Esophagus squamous epithelium (tissue), 5 donors: ENCODE measurements at regions not wholly inside any gene's neighbourhood (a gene's known extent, or its start where the extent isn't known, plus 50 kb on each side); places are given as distances from the start of the nearest gene placed in this dataset.
"Not testable (repeated sequence)": the region's sequence is repeated elsewhere in the genome, so short reads cannot be mapped to it uniquely, and the experiment has no call there.

Experiments
- DNase-seq: peaks from one replicate; lab custom pipeline; 2025; lab: John Stamatoyannopoulos, UW
- H3K27ac ChIP-seq, 4 donors: fragments of 200-600 bp; sonication (generic); one replicate each; pipeline ENCODE4 v1.5.1; 2016 to 2019; ENCODE audit warnings: mild to moderate bottlenecking in 1 of 4
- H3K27me3 ChIP-seq, 4 donors: fragments of 200-600 bp; sonication (generic); 1 replicate in 3 of 4; 2 replicates in 1 of 4; pipeline versions ENCODE4 v1.5.1 to v1.6.0; 2017 to 2021; ENCODE audit warnings: antibody characterized with exemption in 1 of 4
- H3K36me3 ChIP-seq, 3 donors: fragments of 200-600 bp; sonication (generic); one replicate each; pipeline ENCODE4 v1.5.1; 2016 to 2019
- H3K4me1 ChIP-seq, 3 donors: fragments of 200-600 bp; sonication (generic); one replicate each; pipeline ENCODE4 v1.5.1; 2017 to 2019
- H3K4me3 ChIP-seq, 4 donors: fragments of 200-600 bp; sonication (generic); 1 replicate in 3 of 4; 2 replicates in 1 of 4; pipeline ENCODE4 v1.5.1; 2016 to 2019; ENCODE audit warnings: mild to moderate bottlenecking in 2 of 4, moderate library complexity in 1 of 4
- H3K9me3 ChIP-seq, 3 donors: fragments of 200-600 bp; sonication (generic); one replicate each; pipeline ENCODE4 v1.5.1; 2016 to 2019
- CTCF ChIP-seq, 6 experiments: fragments of 450-650 bp in 4 of 6; fragments of 200-600 bp in 2 of 6; sonication (generic) in 2 of 6; IDR thresholded peaks; one replicate each; pipeline ENCODE4 v1.5.1; 2016 to 2019; ENCODE audit warnings: antibody characterized with exemption in 6 of 6, mild to moderate bottlenecking in 4 of 6, moderate library complexity in 4 of 6
- POLR2A ChIP-seq, 4 donors: fragments of 450-650 bp; IDR thresholded peaks; one replicate each; pipeline ENCODE4 v1.6.1; 2017; ENCODE audit warnings: antibody characterized with exemption in 4 of 4, mild to moderate bottlenecking in 4 of 4, moderate library complexity in 3 of 4
- WGBS, 2 donors: methylation state at CpG; one replicate each; pipeline ENCODE4 v1.1.5; 2018; 5-methylcytosine and 5-hydroxymethylcytosine counted together
- intact Hi-C: fragments of 100-400 bp; cut with DNase I; formaldehyde crosslinking; loops from one replicate; pipeline ENCODE4 v1.15.0; 2022
- donor health status: DM: yes; HTN: yes; CAD: no.

- Histone ChIP-seq H3K27ac (no peak overlapping the region), H3K36me3 (no peaks in the 10 kb centered on the region), H3K4me1 (peaks cover 0 to 7% (median 0%) of the 10 kb centered on the region in 3 donors), H3K4me3 (peak overlapping the region in 1 of 4 donors; percentile 40), H3K9me3 (no peaks in the 10 kb centered on the region), H3K27me3 (peaks cover 0 to 6% (median 0%) of the 10 kb centered on the region in 4 donors)
- no peak for DNase-seq
- TF ChIP-seq CTCF (IDR thresholded peaks at IDR 0.05) (no peak), POLR2A (IDR thresholded peaks at IDR 0.05) (no peak)
- intact Hi-C loops, result no loop called here
- WGBS, 2 donors, result 22 to 29% methylated on average over 12 of the region's 12 CpGs
Observed at GRCh38 chr6:163860287-163861081, 446.0 kb downstream of the QKI start.

GRCh38 chr6:163858870-163859269 lies 444.4 kb downstream of the QKI start:
- not testable (repeated sequence) for H3K4me1 ChIP-seq
- 86 to 87% methylated on average over 5 of the region's 5 CpGs for WGBS, 2 donors

GRCh38 chr6:163857421-163857820 lies 442.9 kb downstream of the QKI start:
- Histone ChIP-seq H3K27ac (no peak overlapping the region), H3K4me3 (no peak overlapping the region), H3K4me1 (peaks cover 0 to 7% (median 0%) of the 10 kb centered on the region in 3 donors), H3K9me3 (peaks cover 0 to 3% (median 0%) of the 10 kb centered on the region in 3 donors), H3K27me3 (peaks cover 0 to 6% (median 0%) of the 10 kb centered on the region in 4 donors), H3K36me3 (no peaks in the 10 kb centered on the region)
- WGBS, 2 donors, result 79% methylated on average over 2 of the region's 2 CpGs
- DNase-seq, result no peak
- TF ChIP-seq POLR2A (IDR thresholded peaks at IDR 0.05) (no peak), CTCF (IDR thresholded peaks at IDR 0.05) (no peak)
- intact Hi-C loops, result no loop called here

More at GRCh38 chr6:163858870-163859269, 444.4 kb downstream of the QKI start:
- H3K9me3 ChIP-seq, H3K36me3 ChIP-seq, H3K27ac ChIP-seq, intact Hi-C loops, H3K27me3 ChIP-seq, H3K4me3 ChIP-seq, DNase-seq: not testable (repeated sequence)

- Histone ChIP-seq H3K4me3 (no peak overlapping the region), H3K27ac (no peak overlapping the region), H3K27me3 (no peaks in the 10 kb centered on the region), H3K36me3 (no peaks in the 10 kb centered on the region), H3K4me1 (no peaks in the 10 kb centered on the region), H3K9me3 (peaks cover 0 to 23% (median 4%) of the 10 kb centered on the region in 3 donors)
- intact Hi-C loops, result no loop called here
- TF ChIP-seq CTCF (IDR thresholded peaks at IDR 0.05), result no peak
- TF ChIP-seq POLR2A (IDR thresholded peaks at IDR 0.05), result no peak
- DNase-seq, result no peak
Observed at GRCh38 chr6:163850874-163851273, 436.4 kb downstream of the QKI start.

GRCh38 chr6:163844761-163845160 lies 430.2 kb downstream of the QKI start:
- Histone ChIP-seq H3K27ac (no peak overlapping the region), H3K27me3 (no peaks in the 10 kb centered on the region), H3K36me3 (no peaks in the 10 kb centered on the region), H3K9me3 (no peaks in the 10 kb centered on the region), H3K4me1 (peaks cover 0 to 8% (median 0%) of the 10 kb centered on the region in 3 donors), H3K4me3 (no peak overlapping the region)
- WGBS, 2 donors, result 56 to 60% methylated on average over 3 of the region's 3 CpGs
- no peak for TF ChIP-seq CTCF (IDR thresholded peaks at IDR 0.05)
- TF ChIP-seq POLR2A (IDR thresholded peaks at IDR 0.05), result no peak
- no peak for DNase-seq
- intact Hi-C loops, result no loop called here
